Neural cell (in vitro differentiated cells): ENCODE measurements at regions not wholly inside any gene's neighbourhood (a gene's known extent, or its start where the extent isn't known, plus 50 kb on each side); places are given as distances from the start of the nearest gene placed in this dataset.

Experiments used
- H2AFZ ChIP-seq: fragments of 200-600, 300-800 bp; sonication (generic), shearing (Covaris generic); 2 replicates; pipeline ENCODE4 v1.6.0; 2014; ENCODE audit warnings: low read depth, mild to moderate bottlenecking, antibody characterized with exemption, low read length, moderate library complexity
- H3F3A ChIP-seq: fragments of 200-600 bp; shearing (Covaris generic); 2 replicates; pipeline ENCODE4 v1.6.1; 2016; ENCODE audit warnings: mild to moderate bottlenecking, moderate library complexity, mixed read lengths, antibody characterized with exemption, low read length; ENCODE audit not compliant: insufficient read depth, poor library complexity, severe bottlenecking
- H3K27ac ChIP-seq: fragments of 200-600, 300-800 bp; sonication (generic), shearing (Covaris generic); 2 replicates; pipeline ENCODE4 v1.5.1; 2014; ENCODE audit warnings: mild to moderate bottlenecking, low read length, moderate library complexity
- H3K27me3 ChIP-seq: fragments of 300-800, 200-600 bp; sonication (generic), shearing (Covaris generic); 2 replicates; pipeline ENCODE4 v1.6.0; 2014; ENCODE audit warnings: mild to moderate bottlenecking, low read depth, low read length, moderate library complexity; ENCODE audit not compliant: insufficient read depth
- H3K36me3 ChIP-seq: fragments of 300-800, 200-600 bp; sonication (generic), shearing (Covaris generic); 2 replicates; pipeline ENCODE4 v1.5.1; 2014; ENCODE audit warnings: mild to moderate bottlenecking, antibody characterized with exemption, low read length, moderate library complexity; ENCODE audit not compliant: insufficient read depth
- H3K4me2 ChIP-seq: fragments of 300-800, 200-600 bp; sonication (generic), shearing (Covaris generic); 2 replicates; pipeline ENCODE4 v1.6.0; 2014; ENCODE audit warnings: mild to moderate bottlenecking, low read length
- H3K4me3 ChIP-seq: fragments of 300-800, 200-600 bp; sonication (generic), shearing (Covaris generic); 2 replicates; pipeline ENCODE4 v1.5.1; 2014; ENCODE audit warnings: mild to moderate bottlenecking, low read length, moderate library complexity
- H3K79me2 ChIP-seq: fragments of 200-600 bp; shearing (Covaris generic); replicated peaks from 2 replicates; pipeline ENCODE4 v1.6.0; 2014; ENCODE audit warnings: mild to moderate bottlenecking, low read length, moderate library complexity; ENCODE audit not compliant: insufficient read depth
- H3K9ac ChIP-seq: fragments of 300-800, 200-600 bp; sonication (generic), shearing (Covaris generic); 2 replicates; pipeline ENCODE4 v1.6.1; 2016; ENCODE audit warnings: mild to moderate bottlenecking, low read length, mixed read lengths
- H3K9me2 ChIP-seq: fragments of 200-600 bp; shearing (Covaris generic); 2 replicates; pipeline ENCODE4 v1.6.1; 2016; ENCODE audit warnings: mild to moderate bottlenecking, low read length, mixed read lengths; ENCODE audit not compliant: insufficient read depth
- H3K9me3 ChIP-seq: fragments of 200-600, 300-800 bp; sonication (generic), shearing (Covaris generic); 2 replicates; pipeline ENCODE4 v1.6.1; 2016; ENCODE audit warnings: mild to moderate bottlenecking, mixed run types, low read length, moderate library complexity, mixed read lengths
- H4K20me1 ChIP-seq: fragments of 200-600 bp; shearing (Covaris generic); 2 replicates; pipeline ENCODE4 v1.6.1; 2016; ENCODE audit warnings: mild to moderate bottlenecking, mixed run types; ENCODE audit not compliant: insufficient read depth
- EP300 ChIP-seq: fragments of 450-650 bp; conservative IDR thresholded peaks from 2 replicates; pipeline ENCODE4 v1.6.1; 2014; ENCODE audit warnings: antibody characterized with exemption, mild to moderate bottlenecking, moderate library complexity; ENCODE audit not compliant: poor library complexity, severe bottlenecking
- EZH2 ChIP-seq: fragments of 200-600, 300-800 bp; shearing (Covaris generic), sonication (generic); IDR thresholded peaks from 2 replicates; pipeline ENCODE4 v1.6.1; 2014; ENCODE audit warnings: antibody characterized with exemption, low read length, borderline replicate concordance, mild to moderate bottlenecking; ENCODE audit not compliant: insufficient read depth, poor library complexity, severe bottlenecking
- MXI1 ChIP-seq: fragments of 450-650 bp; conservative IDR thresholded peaks from 2 replicates; pipeline ENCODE4 v1.6.1; 2014; ENCODE audit warnings: antibody characterized with exemption, mild to moderate bottlenecking; ENCODE audit not compliant: poor library complexity, severe bottlenecking
- POLR2AphosphoS5 ChIP-seq: IDR thresholded peaks from 2 replicates; pipeline ENCODE4 v1.6.1; 2012
- RAD21 ChIP-seq: fragments of 450-650 bp; conservative IDR thresholded peaks from 2 replicates; pipeline ENCODE4 v1.6.1; 2014; ENCODE audit warnings: antibody characterized with exemption, mild to moderate bottlenecking, moderate library complexity
- SMC3 ChIP-seq: fragments of 450-650 bp; conservative IDR thresholded peaks from 2 replicates; pipeline ENCODE4 v1.6.1; 2014; ENCODE audit warnings: antibody characterized with exemption, mild to moderate bottlenecking, moderate library complexity; ENCODE audit not compliant: poor library complexity
- TAF1 ChIP-seq: IDR thresholded peaks from 2 replicates; pipeline ENCODE4 v1.6.1; 2012; ENCODE audit warnings: low read depth
- TF ChIP-seq, protein P1 (sequence below): fragments of 450-650 bp; IDR thresholded peaks from 2 replicates; pipeline ENCODE4 v1.5.1; 2014; ENCODE audit warnings: antibody characterized with exemption, mild to moderate bottlenecking, moderate library complexity; ENCODE audit not compliant: poor library complexity, severe bottlenecking
- TF ChIP-seq, protein P2 (sequence below): IDR thresholded peaks from 2 replicates; pipeline ENCODE4 v1.6.1; 2012; ENCODE audit warnings: borderline replicate concordance

GRCh38 chr2:144615866-144616565 is 96.1 kb upstream of the ZEB2 start:
- no peak overlapping the region for H3K4me2 ChIP-seq
- H3K4me3 ChIP-seq, result no peak overlapping the region
- TF ChIP-seq MXI1 (no peak), EP300 (no peak), POLR2AphosphoS5 (no peak), SMC3 (no peak)
- TF ChIP-seq, protein P1, sequence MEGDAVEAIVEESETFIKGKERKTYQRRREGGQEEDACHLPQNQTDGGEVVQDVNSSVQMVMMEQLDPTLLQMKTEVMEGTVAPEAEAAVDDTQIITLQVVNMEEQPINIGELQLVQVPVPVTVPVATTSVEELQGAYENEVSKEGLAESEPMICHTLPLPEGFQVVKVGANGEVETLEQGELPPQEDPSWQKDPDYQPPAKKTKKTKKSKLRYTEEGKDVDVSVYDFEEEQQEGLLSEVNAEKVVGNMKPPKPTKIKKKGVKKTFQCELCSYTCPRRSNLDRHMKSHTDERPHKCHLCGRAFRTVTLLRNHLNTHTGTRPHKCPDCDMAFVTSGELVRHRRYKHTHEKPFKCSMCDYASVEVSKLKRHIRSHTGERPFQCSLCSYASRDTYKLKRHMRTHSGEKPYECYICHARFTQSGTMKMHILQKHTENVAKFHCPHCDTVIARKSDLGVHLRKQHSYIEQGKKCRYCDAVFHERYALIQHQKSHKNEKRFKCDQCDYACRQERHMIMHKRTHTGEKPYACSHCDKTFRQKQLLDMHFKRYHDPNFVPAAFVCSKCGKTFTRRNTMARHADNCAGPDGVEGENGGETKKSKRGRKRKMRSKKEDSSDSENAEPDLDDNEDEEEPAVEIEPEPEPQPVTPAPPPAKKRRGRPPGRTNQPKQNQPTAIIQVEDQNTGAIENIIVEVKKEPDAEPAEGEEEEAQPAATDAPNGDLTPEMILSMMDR, result no peak
- no peaks in the 10 kb centered on the region for H3K27me3 ChIP-seq
- H3K9me3 ChIP-seq, result no peaks in the 10 kb centered on the region
- H3K79me2 ChIP-seq, result no peaks in the 10 kb centered on the region
- H3K27ac ChIP-seq, result no peak overlapping the region
- H3K9me2 ChIP-seq, result no peaks in the 10 kb centered on the region
- H3F3A ChIP-seq, result no peaks in the 10 kb centered on the region
- no peak overlapping the region for H2AFZ ChIP-seq
- H3K9ac ChIP-seq, result no peak overlapping the region
- H3K36me3 ChIP-seq, result no peaks in the 10 kb centered on the region
- H4K20me1 ChIP-seq, result no peaks in the 10 kb centered on the region

- no peaks in the 10 kb centered on the region for H3K36me3 ChIP-seq
- H3K4me2 ChIP-seq, result no peak overlapping the region
- H3K27ac ChIP-seq, result no peak overlapping the region
- H3K9me2 ChIP-seq, result no peaks in the 10 kb centered on the region
- H4K20me1 ChIP-seq, result no peaks in the 10 kb centered on the region
- no peaks in the 10 kb centered on the region for H3K79me2 ChIP-seq
- H2AFZ ChIP-seq, result no peak overlapping the region
- H3K4me3 ChIP-seq, result no peak overlapping the region
- no peaks in the 10 kb centered on the region for H3F3A ChIP-seq
- no peak overlapping the region for H3K9ac ChIP-seq
- H3K9me3 ChIP-seq, result no peaks in the 10 kb centered on the region
- H3K27me3 ChIP-seq, result no peaks in the 10 kb centered on the region
- TF ChIP-seq POLR2AphosphoS5 (no peak), EZH2 (no peak), SMC3 (no peak), RAD21 (no peak), MXI1 (no peak), TAF1 (no peak), EP300 (no peak)
- TF ChIP-seq, protein P1, result no peak
- TF ChIP-seq, protein P2, sequence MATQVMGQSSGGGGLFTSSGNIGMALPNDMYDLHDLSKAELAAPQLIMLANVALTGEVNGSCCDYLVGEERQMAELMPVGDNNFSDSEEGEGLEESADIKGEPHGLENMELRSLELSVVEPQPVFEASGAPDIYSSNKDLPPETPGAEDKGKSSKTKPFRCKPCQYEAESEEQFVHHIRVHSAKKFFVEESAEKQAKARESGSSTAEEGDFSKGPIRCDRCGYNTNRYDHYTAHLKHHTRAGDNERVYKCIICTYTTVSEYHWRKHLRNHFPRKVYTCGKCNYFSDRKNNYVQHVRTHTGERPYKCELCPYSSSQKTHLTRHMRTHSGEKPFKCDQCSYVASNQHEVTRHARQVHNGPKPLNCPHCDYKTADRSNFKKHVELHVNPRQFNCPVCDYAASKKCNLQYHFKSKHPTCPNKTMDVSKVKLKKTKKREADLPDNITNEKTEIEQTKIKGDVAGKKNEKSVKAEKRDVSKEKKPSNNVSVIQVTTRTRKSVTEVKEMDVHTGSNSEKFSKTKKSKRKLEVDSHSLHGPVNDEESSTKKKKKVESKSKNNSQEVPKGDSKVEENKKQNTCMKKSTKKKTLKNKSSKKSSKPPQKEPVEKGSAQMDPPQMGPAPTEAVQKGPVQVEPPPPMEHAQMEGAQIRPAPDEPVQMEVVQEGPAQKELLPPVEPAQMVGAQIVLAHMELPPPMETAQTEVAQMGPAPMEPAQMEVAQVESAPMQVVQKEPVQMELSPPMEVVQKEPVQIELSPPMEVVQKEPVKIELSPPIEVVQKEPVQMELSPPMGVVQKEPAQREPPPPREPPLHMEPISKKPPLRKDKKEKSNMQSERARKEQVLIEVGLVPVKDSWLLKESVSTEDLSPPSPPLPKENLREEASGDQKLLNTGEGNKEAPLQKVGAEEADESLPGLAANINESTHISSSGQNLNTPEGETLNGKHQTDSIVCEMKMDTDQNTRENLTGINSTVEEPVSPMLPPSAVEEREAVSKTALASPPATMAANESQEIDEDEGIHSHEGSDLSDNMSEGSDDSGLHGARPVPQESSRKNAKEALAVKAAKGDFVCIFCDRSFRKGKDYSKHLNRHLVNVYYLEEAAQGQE, result no peak
Measured at GRCh38 chr2:144607891-144608521, 88.1 kb upstream of the ZEB2 start.
